Caco-2 (cell line): ENCODE measurements at regions not wholly inside any gene's neighbourhood (a gene's known extent, or its start where the extent isn't known, plus 50 kb on each side); places are given as distances from the start of the nearest gene placed in this dataset.

Experiments
- BruUV-seq: library from RNA; stranded (reverse); fragments of 400-500 nt; replicated peaks from 2 replicates; lab custom pipeline; 2021; lab: Mats Ljungman, UMichigan
- CTCF ChIA-PET: fragments of 300-600 bp; sonication (Branson Sonifier 250); formaldehyde crosslinking; loops from one replicate; lab custom pipeline; 2022; ENCODE audit warnings: antibody characterized with exemption; lab: Charles Lee
- POLR2A ChIA-PET: fragments of 300-600 bp; sonication (Branson Sonifier 250); formaldehyde crosslinking; loops from one replicate; lab custom pipeline; 2022; ENCODE audit warnings: antibody characterized with exemption; lab: Charles Lee
- DNase-seq, 2 experiments: peaks; one replicate each; pipeline versions ENCODE4 v3.0.0 to v3.0.0-alpha.2; 2020 to 2022
- H3K27me3 ChIP-seq: replicated peaks from 2 replicates; pipeline ENCODE4 v1.6.0; 2011; ENCODE audit warnings: low read length; ENCODE audit not compliant: control insufficient read depth, insufficient read depth
- H3K36me3 ChIP-seq: 2 replicates; pipeline ENCODE4 v1.5.1; 2011; ENCODE audit warnings: low read length; ENCODE audit not compliant: control insufficient read depth, insufficient read depth
- H3K4me1 ChIP-seq: fragments of 250-450 bp; sonication (Bioruptor Pico); 2 replicates; pipeline ENCODE4 v1.5.1; 2020; ENCODE audit warnings: mild to moderate bottlenecking
- H3K4me3 ChIP-seq: 2 replicates; pipeline ENCODE4 v1.5.1; 2011; ENCODE audit warnings: low read depth, mild to moderate bottlenecking, control low read depth, low read length
- H3K9me3 ChIP-seq: fragments of 250-450 bp; sonication (Bioruptor Pico); 2 replicates; pipeline ENCODE4 v1.5.1; 2020; ENCODE audit warnings: mild to moderate bottlenecking, moderate library complexity
- H3K27ac Mint-ChIP-seq: one replicate; pipeline ENCODE4 v1.8.0; 2022; ENCODE audit warnings: mixed read lengths; ENCODE audit not compliant: unreplicated experiment
- H3K27me3 Mint-ChIP-seq: one replicate; pipeline ENCODE4 v1.8.0; 2022; ENCODE audit warnings: mixed read lengths; ENCODE audit not compliant: insufficient read depth, unreplicated experiment
- H3K36me3 Mint-ChIP-seq: one replicate; pipeline ENCODE4 v1.8.0; 2022; ENCODE audit warnings: mild to moderate bottlenecking, mixed read lengths; ENCODE audit not compliant: insufficient read depth, unreplicated experiment
- H3K4me1 Mint-ChIP-seq: one replicate; pipeline ENCODE4 v1.8.0; 2022; ENCODE audit warnings: low read depth, mixed read lengths; ENCODE audit not compliant: unreplicated experiment
- H3K4me3 Mint-ChIP-seq: one replicate; pipeline ENCODE4 v1.8.0; 2022; ENCODE audit warnings: mild to moderate bottlenecking, moderate library complexity, mixed read lengths; ENCODE audit not compliant: unreplicated experiment
- H3K9me3 Mint-ChIP-seq: one replicate; pipeline ENCODE4 v1.8.0; 2022; ENCODE audit warnings: mixed read lengths; ENCODE audit not compliant: unreplicated experiment
- CTCF ChIP-seq, 2 experiments: fragments of 200-600 bp in 1 of 2; IDR thresholded peaks; 1 replicate in 1 of 2; 2 replicates in 1 of 2; pipeline versions ENCODE4 v1.5.1 to v1.8.0; 2011 to 2022; ENCODE audit warnings: antibody characterized with exemption in 1 of 2, control low read depth in 1 of 2, inconsistent platforms in 1 of 2, low read depth in 1 of 2, low read length in 1 of 2, mild to moderate bottlenecking in 1 of 2, moderate library complexity in 1 of 2; ENCODE audit not compliant: insufficient read depth in 1 of 2, severe bottlenecking in 1 of 2, unreplicated experiment in 1 of 2
- intact Hi-C: fragments of 100-400 bp; cut with micrococcal nuclease; formaldehyde crosslinking; loops from one replicate; pipeline ENCODE4 v1.10.0; 2022; ENCODE audit not compliant: unreplicated experiment

GRCh38 chr2:66301767-66302140, 133.2 kb upstream of the MEIS1 start:
- H3K4me1 Mint-ChIP-seq = no peaks in the 10 kb centered on the region
- no peaks in the 10 kb centered on the region for H3K36me3 Mint-ChIP-seq
- Histone ChIP-seq H3K4me1 (no peaks in the 10 kb centered on the region), H3K27me3 (no peaks in the 10 kb centered on the region; the same call in 1 of the 2 replicates), H3K9me3 (no peaks in the 10 kb centered on the region), H3K4me3 (no peak overlapping the region), H3K36me3 (no peaks in the 10 kb centered on the region)
- no peak for TF ChIP-seq CTCF (IDR thresholded peaks at IDR 0.05; ENCODE audit: insufficient read depth in 1 of 2, low read depth in 1 of 2, low read length in 1 of 2, severe bottlenecking in 1 of 2, unreplicated experiment in 1 of 2)
- DNase-seq = no peak
- BruUV-seq = no TSS peak
- no peak overlapping the region for H3K27ac Mint-ChIP-seq
- POLR2A ChIA-PET = no interaction called here
- H3K4me3 Mint-ChIP-seq = no peak overlapping the region
- intact Hi-C loops = no loop called here
- CTCF ChIA-PET = no interaction called here
- peaks cover 17% of the 10 kb centered on the region for H3K9me3 Mint-ChIP-seq
- H3K27me3 Mint-ChIP-seq = peaks cover 7% of the 10 kb centered on the region

DNA sequence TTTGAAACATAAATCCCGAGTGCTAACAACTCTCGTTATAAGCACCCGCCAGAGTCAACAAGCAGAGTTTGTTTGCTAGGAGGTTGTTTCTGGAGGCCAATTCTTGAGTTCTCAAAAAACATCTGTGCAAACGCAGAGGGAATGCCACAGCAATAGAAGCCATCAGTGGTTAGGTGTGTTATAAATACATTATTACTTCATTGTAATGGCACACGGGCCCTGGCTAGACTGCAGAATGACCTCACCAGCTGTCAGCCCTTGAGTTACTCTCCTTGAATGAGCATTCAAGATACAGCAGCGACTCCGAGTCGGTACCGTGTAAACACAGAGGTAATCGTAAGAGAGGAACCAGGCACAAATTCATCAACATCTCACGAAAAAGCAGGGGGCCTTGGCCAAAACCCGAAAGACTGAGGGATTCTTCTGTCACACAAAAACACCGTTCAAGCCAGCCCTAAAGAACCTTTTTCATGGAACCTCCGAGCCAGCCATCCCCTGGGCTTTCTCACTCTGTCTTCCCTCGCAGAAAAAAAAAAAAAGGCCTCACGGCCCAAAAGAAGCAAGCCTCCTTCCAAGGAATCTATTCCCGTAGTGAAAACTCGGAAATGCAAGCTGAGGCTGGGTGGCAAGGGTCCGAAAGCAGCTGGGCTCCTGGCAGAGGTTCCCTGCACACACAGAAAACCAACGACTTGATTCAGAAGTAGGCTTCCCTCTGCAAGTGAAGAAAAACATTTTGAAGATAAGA, 133.7 kb upstream of the MEIS1 start:
- no peaks in the 10 kb centered on the region for H3K9me3 ChIP-seq
- no peak for TF ChIP-seq CTCF (IDR thresholded peaks at IDR 0.05; ENCODE audit: insufficient read depth in 1 of 2, low read depth in 1 of 2, low read length in 1 of 2, severe bottlenecking in 1 of 2, unreplicated experiment in 1 of 2)
- CTCF ChIA-PET = no interaction called here
- H3K4me3 ChIP-seq = no peak overlapping the region
- H3K36me3 Mint-ChIP-seq = no peaks in the 10 kb centered on the region
- H3K4me1 Mint-ChIP-seq = no peaks in the 10 kb centered on the region
- POLR2A ChIA-PET = no interaction called here
- H3K9me3 Mint-ChIP-seq = peaks cover 17% of the 10 kb centered on the region
- no peaks in the 10 kb centered on the region for H3K36me3 ChIP-seq
- H3K27ac Mint-ChIP-seq = no peak overlapping the region
- H3K27me3 Mint-ChIP-seq = peaks cover 7% of the 10 kb centered on the region
- no peak overlapping the region for H3K4me3 Mint-ChIP-seq
- H3K27me3 ChIP-seq = no peaks in the 10 kb centered on the region; the same call in 1 of the 2 replicates
- intact Hi-C loops = no loop called here
- BruUV-seq = no TSS peak
- DNase-seq = no peak
- no peaks in the 10 kb centered on the region for H3K4me1 ChIP-seq

- CTCF ChIA-PET = no interaction called here
- no TSS peak for BruUV-seq
- H3K9me3 Mint-ChIP-seq = no peaks in the 10 kb centered on the region
These were observed 151.1 kb upstream of the MEIS1 start for GRCh38 chr2:66283787-66284186.

More at GRCh38 chr2:66283787-66284186, 151.1 kb upstream of the MEIS1 start:
- Mint-ChIP-seq H3K27me3 (no peaks in the 10 kb centered on the region), H3K4me3 (no peak overlapping the region), H3K4me1 (no peaks in the 10 kb centered on the region), H3K36me3 (no peaks in the 10 kb centered on the region), H3K27ac (no peak overlapping the region)
- no peaks in the 10 kb centered on the region for H3K4me1 ChIP-seq
- intact Hi-C loops = no loop called here
- H3K27me3 ChIP-seq = no peaks in the 10 kb centered on the region
- no peaks in the 10 kb centered on the region for H3K36me3 ChIP-seq
- no peak for TF ChIP-seq CTCF (IDR thresholded peaks at IDR 0.05; ENCODE audit: insufficient read depth in 1 of 2, low read depth in 1 of 2, low read length in 1 of 2, severe bottlenecking in 1 of 2, unreplicated experiment in 1 of 2)
- H3K4me3 ChIP-seq = no peak overlapping the region
- no peaks in the 10 kb centered on the region for H3K9me3 ChIP-seq
- DNase-seq = no peak
- POLR2A ChIA-PET = no interaction called here
